GM19023 (cell line): ENCODE measurements at regions not wholly inside any gene's neighbourhood (a gene's known extent, or its start where the extent isn't known, plus 50 kb on each side); places are given as distances from the start of the nearest gene placed in this dataset.
"Not testable (repeated sequence)": the region's sequence is repeated elsewhere in the genome, so short reads cannot be mapped to it uniquely, and the experiment has no call there.

ENCODE experiments used
- ATAC-seq: cut with Tn5 transposase; IDR thresholded peaks from one replicate; pipeline ENCODE4 v1.9.1; 2021; ENCODE audit warnings: mild to moderate bottlenecking, moderate library complexity; ENCODE audit not compliant: unreplicated experiment

DNA sequence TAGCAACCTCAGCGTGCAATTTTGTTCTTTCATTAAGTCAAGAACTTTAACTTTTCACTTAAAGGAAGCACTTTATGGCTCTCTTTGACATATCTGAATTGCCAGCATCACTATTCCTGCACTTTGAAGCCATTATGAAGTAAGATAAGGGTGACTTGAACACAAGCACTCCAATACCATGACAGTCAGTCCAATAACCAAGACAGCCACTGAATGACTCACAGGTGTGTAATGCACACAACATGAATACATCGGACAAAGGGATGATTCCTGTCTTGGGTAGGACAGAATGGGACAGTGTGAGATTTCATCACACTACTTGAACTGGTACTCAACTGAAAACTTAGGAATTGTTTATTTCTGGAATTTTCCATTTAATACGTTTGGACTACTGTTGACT is 233.7 kb upstream of the IPO5 start:
- no peak for ATAC-seq

DNA sequence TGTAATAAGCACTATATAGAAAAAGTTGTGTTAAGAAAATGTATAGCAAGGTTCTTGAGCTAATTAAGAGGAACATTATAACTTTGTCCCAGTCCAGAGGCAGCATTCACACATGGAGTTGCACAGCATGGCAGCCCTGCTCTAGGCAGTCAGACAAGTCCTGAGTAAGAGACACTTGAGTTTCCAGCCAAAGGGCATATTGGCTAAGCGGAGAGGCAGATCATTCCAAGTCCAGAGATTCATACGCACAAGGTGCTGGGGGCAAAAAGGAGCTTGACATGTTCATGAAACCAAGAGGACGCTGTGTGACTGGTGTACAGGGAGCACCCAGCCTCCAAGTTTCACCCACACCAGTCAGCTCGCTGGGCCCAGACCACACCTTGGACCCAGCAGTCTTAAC is 232.6 kb upstream of the IPO5 start:
- no peak for ATAC-seq

DNA sequence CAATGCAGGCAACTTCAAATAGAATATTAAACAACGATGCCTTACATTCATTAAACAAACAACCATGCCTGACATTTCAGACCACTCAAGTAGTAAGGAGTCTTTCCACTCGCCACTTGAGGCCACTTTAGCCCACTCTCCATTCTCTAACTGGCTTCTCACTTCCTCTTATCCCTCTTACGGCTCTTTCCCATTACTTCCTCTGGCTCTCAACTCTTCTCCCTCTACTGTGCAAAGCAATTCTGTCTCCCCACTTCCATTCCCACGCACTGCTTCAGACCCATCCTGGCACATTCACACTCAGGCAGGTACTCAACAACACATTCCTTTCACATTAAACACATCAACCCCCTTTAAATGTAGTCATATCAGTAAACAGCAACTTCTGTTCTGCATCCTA is 229.8 kb upstream of the IPO5 start:
- ATAC-seq: no peak

DNA sequence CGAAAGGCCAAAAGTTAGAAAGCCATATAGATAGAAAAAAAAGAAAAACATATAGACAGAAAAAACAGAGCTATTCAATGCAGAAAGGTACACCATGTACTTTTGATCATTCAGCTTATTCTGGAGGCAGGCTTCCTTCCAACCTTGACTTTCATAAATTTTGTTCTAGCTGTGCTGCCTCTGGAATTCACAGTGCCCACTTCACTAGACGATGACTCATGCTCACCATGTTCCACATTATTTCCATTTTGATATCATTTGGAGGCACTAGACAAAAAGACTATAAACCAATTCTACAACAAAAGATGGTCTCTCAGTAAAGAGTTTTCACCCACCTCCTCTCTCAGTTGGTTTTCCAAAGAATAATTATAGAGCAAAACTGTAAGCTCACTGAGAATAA is 229.0 kb upstream of the IPO5 start:
- ATAC-seq: no peak

DNA sequence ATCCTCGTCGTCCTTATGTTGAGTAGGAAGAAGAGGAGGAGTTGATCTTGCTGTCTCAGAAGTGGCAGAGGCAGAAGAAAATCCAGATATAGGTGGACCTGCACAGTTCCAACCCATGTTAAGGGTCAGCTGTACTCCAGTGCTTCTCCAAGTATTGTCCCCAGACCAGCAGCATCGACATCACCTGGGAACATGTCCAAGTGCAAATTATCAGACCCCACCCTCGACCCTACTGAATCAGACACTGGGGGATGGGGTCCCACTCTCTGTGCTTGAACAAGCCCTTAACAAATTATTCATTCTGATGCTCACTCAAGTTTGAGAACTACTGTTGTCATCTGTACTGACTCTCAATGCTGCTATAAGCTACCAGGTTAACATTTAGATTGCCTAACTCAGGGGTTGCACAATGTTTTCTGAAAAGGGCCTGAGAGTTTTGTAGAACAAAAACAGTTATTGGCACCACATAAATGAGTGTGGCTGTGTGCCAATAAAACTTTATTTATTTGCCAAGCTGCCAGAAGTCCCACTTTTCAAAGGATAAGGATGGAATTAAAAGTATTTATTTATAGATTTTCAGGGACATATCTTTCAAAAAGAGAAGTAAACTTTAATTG is 226.7 kb upstream of the IPO5 start:
- ATAC-seq: no peak

DNA sequence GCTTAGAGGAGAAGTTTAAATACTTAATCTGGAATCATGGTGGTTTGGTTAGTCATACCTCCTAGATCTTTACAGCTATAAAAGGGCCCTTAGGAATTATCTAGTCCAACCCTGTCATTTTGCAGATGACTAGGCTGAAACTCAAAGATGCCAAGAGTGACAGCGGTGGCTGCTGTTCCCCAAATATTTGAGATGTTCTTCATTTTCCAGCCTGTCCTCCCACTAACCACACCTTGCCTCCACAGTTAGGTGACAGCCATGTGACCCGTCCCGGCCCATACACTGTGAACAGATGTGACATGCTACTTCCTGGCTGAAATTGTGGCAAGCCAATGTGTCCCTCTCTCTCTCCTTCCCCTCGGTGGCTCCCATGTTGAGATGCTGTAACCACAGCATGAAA is 225.5 kb upstream of the IPO5 start:
- ATAC-seq: no peak

DNA sequence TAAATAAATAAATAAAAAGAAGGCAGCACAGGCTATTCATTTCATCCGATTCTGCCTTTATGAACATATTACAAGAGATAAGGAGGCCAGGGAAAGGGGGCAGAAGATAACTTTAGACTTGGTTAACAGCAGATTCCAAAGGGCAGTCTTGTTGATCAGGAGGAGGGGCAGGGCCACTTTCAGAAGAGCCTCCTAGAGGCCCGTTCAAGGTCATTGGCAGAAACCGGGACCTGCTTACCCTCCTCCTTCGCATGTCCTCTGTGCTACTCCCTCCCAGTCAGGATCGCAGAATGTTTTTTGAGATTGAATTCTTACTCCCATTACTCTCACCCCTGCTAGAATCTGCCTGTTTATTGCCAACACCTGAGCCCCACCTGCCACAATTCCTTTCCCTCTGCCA is 217.0 kb upstream of the IPO5 start:
- no peak for ATAC-seq

DNA sequence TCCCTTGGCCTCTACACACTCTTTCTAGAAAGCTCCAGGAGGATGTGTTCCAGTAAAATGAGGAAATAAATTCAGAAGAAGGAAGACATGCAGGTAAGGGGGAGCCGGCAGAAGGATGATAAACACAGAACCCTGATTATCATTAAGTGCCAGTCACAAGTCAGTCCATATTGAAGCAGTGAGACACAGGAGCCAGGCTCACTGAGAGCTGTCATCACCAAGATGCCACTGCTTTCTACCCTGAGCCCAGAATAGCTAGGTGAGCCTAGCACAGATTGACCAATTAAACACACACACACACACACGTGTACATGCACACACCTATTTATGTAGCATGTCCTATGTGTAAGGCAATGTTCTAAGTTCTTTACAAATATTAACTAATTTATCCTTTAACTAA is 211.4 kb upstream of the IPO5 start:
- no peak for ATAC-seq

DNA sequence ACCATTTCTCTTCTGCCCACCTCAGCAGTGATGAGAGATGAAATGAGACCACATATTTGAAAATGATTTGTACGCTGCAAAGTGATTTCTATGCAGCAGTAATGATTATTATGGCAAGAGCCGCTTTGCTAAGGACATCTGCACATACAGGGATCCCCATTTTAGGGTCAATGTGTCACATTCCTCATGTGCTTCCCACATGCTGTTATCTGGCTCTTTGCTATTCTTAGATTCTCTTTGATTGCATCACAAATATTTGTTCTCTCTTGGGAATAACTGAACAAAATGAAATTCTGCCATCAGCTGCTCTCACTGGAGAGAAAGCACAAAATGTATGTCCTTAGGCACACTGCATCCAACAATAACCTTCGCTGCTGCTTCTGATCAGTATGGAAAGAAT is 209.5 kb upstream of the IPO5 start:
- no peak for ATAC-seq

DNA sequence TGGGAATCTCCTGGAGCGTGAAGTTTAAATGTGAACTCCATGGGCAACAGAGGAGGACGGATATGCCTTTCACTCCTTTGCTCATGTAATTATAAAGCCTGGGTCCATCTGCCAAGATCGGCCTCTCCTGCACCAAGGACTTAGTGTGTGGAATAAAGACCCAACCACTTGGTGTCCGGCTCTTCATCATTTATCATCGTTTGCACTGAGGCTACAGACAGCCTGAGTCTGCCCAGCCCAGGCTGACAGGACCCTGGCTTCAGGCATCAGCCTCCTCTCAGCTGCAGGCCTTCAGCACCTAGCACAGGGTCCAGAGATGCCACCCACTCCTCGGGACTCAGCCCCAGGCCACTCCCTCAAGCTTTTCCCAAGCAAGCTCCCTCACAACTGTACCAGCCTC is 206.8 kb upstream of the IPO5 start:
- no peak for ATAC-seq

DNA sequence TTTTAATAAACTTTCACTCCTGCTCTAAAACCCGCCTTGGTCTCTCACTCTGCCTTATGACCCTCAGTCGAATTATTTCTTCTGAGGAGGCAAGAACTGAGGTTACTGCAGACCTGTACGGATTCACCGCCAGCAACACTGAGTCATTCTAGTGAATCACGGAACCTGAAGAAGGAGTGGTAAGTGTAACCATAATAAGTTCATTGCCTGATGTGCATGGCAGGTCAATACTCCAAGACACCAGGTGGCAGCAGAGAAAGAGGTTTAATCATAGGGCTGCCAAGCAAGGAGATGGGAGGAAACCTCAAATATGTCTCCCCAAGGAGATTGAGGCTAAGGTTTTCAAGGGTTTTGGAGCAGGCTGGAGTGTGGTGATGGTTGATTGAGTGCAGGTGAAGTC is 204.3 kb upstream of the IPO5 start:
- no peak for ATAC-seq

DNA sequence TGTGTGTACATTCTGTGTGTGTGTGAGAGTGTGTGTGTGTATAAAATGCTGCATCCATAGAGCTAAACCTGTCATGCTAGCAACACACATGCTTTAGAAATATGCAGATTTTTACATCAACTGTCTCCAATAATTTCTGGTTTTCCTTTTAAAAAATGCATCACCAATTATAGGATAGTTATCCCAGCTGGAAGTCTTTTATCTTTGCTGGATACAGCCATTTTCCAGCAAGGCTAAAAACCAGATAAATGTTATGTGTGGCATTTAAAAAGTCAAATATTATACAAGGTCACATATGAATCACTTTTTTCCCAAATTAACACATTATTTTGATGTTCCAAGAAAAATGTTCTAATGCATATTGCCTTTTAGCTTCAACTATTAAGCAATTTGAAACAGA is 202.0 kb upstream of the IPO5 start:
- no peak for ATAC-seq

DNA sequence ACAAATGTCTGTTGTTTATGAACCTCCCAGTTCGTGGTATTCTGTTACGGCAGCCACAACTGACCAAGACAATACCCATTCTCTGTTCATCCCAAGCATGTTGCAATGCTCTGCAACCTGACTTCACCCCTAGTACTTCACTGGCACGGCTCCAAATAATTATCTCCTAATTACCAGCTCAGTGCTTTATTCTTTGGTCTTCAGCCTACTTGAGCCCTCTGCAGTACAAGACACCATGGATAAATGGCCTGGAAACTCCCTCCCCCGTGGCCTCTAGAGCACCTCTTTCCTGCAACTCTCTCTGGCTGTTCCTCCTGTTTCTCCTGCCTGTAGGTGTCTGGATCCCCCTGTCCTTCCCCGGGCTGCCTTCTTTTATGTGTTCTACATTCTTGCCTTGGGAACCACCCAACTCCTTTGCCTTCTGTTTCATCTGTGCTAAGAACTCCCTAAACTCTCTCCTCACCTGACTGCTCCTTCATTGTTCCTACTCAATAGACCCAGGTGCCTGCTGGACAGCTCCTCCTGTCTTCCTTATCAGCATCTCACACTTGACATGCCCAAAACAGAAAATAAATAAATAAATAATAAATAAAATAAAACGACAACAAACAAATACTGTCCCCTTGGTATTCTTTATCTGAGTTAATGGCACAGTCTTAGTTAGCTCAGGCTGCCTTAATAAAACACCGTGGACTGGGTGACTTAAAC is 200.4 kb upstream of the IPO5 start:
- no peak for ATAC-seq

DNA sequence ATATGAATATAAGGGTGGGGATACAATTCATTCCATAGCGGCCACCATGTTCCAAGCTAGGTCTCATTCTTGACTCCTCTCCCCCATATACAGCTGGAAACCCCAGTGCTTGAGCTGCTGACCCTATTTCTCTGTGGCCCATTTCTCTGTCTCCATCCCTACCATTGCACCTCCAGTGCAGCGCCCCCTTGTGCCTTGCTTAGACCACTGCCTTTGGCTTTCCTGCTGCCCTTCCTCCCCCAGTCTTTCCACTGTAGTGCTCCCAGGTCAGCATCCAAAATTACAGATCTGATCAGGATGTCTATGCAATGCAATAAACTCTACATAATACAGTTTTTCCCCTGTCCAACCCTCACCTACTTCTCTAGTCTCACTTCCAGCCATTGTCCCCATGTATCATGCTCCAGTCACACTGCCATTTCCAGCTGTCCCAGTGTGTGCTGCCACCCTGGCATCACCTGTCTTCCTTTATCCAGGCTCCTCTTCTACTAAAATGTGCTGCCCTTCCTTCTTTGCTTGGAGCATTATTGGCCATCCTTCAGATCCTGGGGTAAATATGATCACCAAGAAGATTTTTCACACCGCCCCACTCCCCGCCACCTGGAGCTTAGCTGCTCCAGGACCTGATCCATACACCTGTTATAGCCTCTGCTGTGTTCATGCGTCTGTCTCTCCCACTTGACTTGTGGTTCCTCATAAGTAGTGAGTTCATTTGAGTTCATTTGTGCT is 199.4 kb upstream of the IPO5 start:
- ATAC-seq: no peak

DNA sequence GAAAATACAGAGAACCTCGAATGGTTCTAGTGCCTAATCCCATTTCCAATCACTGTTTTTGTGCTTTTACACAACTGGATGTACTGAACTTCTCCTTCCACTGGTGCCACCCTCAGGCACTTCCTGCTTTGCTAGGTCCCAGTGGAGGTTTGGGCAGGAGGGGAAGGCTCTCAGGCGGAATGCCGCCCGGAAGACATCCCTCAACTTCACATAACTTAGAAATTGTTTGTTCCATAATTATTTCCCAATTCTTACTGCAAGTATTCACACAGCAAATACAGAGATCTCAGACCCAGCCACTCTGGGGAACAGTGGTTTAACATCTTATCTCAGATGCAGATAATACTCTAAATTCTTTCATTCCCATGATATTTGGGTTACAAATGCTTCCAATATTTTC is 195.7 kb upstream of the IPO5 start:
- ATAC-seq: no peak

DNA sequence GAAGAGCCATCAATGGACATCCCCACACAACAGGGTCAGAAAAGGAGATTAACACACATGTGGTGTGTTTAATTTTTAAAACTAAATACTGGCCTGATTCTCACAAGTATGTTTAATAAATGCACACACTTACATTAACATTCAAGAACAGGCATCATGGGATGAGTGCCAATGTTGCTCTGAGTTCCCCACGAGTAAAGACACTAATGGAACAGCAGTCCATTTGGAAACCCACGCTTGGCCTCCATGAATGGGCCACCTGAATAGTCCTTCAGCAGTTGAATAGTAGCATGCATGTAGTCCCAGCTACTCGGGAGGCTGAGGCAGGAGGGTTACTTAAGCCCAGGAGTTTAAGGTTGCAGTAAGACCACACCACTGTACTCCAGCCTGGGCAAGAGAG is 195.2 kb upstream of the IPO5 start:
- ATAC-seq: no peak

DNA sequence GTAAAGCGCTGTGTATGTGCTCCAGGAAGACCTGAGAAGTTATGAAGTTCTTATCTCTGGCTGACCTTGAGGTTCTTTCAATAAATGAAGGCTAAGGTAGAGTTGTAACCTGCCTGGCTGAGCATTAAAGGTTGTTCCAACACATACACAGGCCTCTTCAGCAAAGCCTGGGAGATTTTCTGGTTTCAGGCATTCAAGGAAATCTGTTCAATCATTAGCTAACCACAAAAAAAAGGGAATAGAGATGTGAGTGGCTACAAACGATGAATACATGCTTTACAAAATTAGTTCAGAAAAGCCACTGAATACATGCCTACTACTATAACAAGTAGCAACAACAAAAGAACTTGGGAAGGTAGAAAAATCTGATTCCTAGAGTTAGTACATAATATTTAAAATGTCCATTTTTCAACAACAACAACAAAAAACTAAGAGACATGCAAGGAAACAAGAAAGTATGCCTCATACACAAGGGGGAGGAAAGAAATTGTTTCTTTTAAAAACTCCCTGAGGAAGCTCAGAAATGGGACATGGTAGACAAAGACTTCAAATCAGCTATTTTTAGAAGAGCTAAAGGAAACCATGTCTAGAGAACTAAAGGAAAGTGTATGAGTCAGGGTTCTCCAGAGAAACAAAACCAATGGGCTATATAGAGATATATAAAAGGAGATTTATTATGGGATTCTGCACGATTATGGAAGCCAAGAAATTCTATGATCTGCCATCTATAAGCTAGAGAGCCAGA is 191.5 kb upstream of the IPO5 start:
- no peak for ATAC-seq

DNA sequence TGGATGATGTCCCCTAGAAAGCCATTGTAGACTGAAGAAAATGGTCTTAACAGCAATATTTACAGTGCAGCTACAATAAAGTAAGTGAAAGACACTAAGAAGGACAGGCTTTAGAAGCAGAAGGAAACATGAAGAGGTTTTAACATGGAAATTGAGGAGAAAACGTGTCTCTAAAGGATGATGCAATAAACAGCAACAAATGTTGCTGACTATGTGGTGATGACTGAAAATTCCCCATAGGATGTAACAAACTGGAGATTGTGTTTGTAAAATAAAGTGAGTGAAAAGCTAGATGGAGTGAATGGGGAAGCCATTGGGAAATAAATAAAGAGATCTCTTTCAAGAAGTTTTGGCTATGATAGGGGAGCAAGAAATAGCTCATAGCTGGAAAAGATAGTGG is 186.7 kb upstream of the IPO5 start:
- no peak for ATAC-seq

DNA sequence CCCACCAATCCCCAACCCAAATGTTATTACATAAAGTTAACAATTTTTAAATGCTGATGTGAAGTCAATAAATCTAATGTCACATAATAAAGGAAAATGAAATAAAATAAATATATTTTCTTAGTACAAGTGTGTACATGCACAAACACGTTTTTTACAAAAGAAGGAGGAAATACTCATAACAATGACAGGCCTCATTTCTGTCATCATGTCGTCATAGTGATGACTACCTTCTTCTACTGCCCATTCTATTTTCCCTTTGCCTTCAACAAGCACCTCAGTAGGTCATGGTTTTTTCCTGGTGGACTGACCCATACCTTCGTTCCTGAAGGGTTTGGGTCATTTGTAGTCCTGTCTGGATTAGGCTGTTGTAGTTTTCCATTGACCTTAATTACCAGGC is 185.3 kb upstream of the IPO5 start:
- ATAC-seq: no peak

DNA sequence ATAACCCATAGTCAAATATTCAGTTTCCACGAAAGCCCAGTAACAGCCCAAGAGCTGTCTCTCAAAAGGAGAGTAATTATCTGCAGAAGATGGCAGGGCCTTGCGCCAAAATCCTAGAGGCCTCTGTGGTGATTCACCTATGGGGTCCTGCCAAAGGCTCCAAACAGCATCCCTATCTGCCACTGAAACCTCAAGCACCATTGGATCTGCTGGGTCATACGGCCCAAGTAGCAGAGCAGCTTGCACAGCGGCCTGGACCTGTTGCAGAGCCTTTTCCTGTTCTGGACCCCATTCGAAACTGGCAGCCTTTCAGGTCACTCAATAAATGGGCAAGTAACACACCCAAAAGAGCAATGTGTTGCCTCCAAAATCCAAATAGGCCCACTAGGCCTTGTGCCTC is 183.2 kb upstream of the IPO5 start:
- ATAC-seq: not testable (repeated sequence)

DNA sequence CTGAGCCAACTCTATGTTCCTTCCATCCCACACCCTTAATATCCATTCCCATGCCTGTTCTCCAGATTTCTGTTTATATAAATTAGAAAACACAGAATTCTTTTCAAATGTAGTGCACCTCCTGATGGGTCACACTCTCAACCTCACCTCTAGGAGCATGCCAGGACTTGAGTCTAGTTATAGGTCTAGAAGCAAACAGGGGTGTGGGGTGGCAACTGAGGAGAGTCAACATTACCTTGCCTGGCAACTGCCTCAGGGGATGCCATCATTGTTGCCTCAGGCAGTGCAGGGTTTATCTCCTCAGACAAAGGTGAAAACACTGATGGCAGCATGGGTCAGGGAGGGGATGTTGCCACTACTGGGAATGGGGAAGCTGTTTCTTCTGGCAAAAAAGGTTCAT is 181.0 kb upstream of the IPO5 start:
- ATAC-seq: not testable (repeated sequence)
